MM.1S (cell line): ENCODE measurements at regions not wholly inside any gene's neighbourhood (a gene's known extent, or its start where the extent isn't known, plus 50 kb on each side); places are given as distances from the start of the nearest gene placed in this dataset.

ENCODE experiments used
- CTCF ChIP-seq: fragments of 300-600 bp; sonication (generic); IDR thresholded peaks from 2 replicates; pipeline ENCODE4 v1.5.1; 2016; ENCODE audit warnings: antibody characterized with exemption, low read length, mixed read lengths
- EZH2 ChIP-seq: fragments of 300-600 bp; sonication (generic); optimal IDR thresholded peaks from 2 replicates; pipeline ENCODE3; 2017; ENCODE audit warnings: low read depth, mild to moderate bottlenecking, antibody characterized with exemption, low read length, mixed read lengths

- no peak for TF ChIP-seq CTCF
- TF ChIP-seq EZH2, result no peak
These were observed 319.7 kb downstream of the ADGRD1 start for GRCh38 chr12:131273291-131273845.
